ENCODE measurements at regions not wholly inside any gene's neighbourhood (a gene's known extent, or its start where the extent isn't known, plus 50 kb on each side); places are given as distances from the start of the nearest gene placed in this dataset.

GRCh38 chr10:111993872-111994426 lies 189.6 kb downstream of the GPAM start:
- TF ChIP-seq CTCF (IDR thresholded peaks at IDR 0.05) = no peak
- TF ChIP-seq E2F5 (CRISPR knock-in tag; IDR thresholded peaks at IDR 0.05) = no peak
- no peak for TF ChIP-seq PRDM15 (CRISPR knock-in tag; IDR thresholded peaks at IDR 0.05)
- TF ChIP-seq NFE2L1 (CRISPR knock-in tag; IDR thresholded peaks at IDR 0.05) = no peak
- no peak for TF ChIP-seq GRHL2 (CRISPR knock-in tag; IDR thresholded peaks at IDR 0.05; ENCODE audit: insufficient replicate concordance, severe bottlenecking)
- no peak for TF ChIP-seq ATF2 (CRISPR knock-in tag; IDR thresholded peaks at IDR 0.05; ENCODE audit: borderline replicate concordance, low read depth)
- no peak for TF ChIP-seq NFYB (CRISPR knock-in tag; conservative IDR thresholded peaks at IDR 0.05; ENCODE audit: low read depth)
- no peak for TF ChIP-seq JAZF1 (CRISPR knock-in tag; IDR thresholded peaks at IDR 0.05)
- TF ChIP-seq E2F1 (CRISPR knock-in tag; IDR thresholded peaks at IDR 0.05) = no peak
- no peak for TF ChIP-seq ZNF416 (CRISPR knock-in tag; IDR thresholded peaks at IDR 0.05)

All from WTC11 (cell line).